Stomach (tissue), 8 donors: ENCODE measurements at regions not wholly inside any gene's neighbourhood (a gene's known extent, or its start where the extent isn't known, plus 50 kb on each side); places are given as distances from the start of the nearest gene placed in this dataset.
"Not testable (repeated sequence)": the region's sequence is repeated elsewhere in the genome, so short reads cannot be mapped to it uniquely, and the experiment has no call there.

Experiments
- DNase-seq, 2 donors: peaks; one replicate each; pipeline versions ENCODE4 v3.0.0 to v3.0.0-alpha.2; 2013 to 2019
- H3K27ac ChIP-seq, 5 donors: fragments of 200-600 bp in 4 of 5; sonication (generic) in 4 of 5; one replicate each; pipeline ENCODE4 v1.5.1; 2013 to 2019; ENCODE audit warnings: mild to moderate bottlenecking in 1 of 5, moderate library complexity in 1 of 5
- H3K27me3 ChIP-seq, 3 donors: fragments of 200-600 bp; sonication (generic); one replicate each; pipeline ENCODE4 v1.5.1; 2017 to 2019; ENCODE audit warnings: mixed run types in 1 of 3
- H3K36me3 ChIP-seq, 4 donors: fragments of 200-600 bp; sonication (generic); 1 replicate in 3 of 4; 2 replicates in 1 of 4; pipeline ENCODE4 v1.5.1; 2016 to 2019
- H3K4me1 ChIP-seq, 4 donors: fragments of 200-600 bp; sonication (generic); one replicate each; pipeline ENCODE4 v1.5.1; 2016 to 2019
- H3K4me3 ChIP-seq, 4 donors: fragments of 200-600 bp; sonication (generic) in 3 of 4; one replicate each; pipeline ENCODE4 v1.5.1; 2016 to 2019; ENCODE audit warnings: mild to moderate bottlenecking in 1 of 4
- H3K9me3 ChIP-seq, 4 donors: fragments of 200-600 bp; sonication (generic); one replicate each; pipeline ENCODE4 v1.5.1; 2016 to 2019
- EP300 ChIP-seq: sonication (generic); formaldehyde crosslinking; IDR thresholded peaks from one replicate; pipeline ENCODE4 v1.6.1; 2017; ENCODE audit warnings: antibody characterized with exemption
- POLR2A ChIP-seq, 4 donors: fragments of 450-650 bp; IDR thresholded peaks; one replicate each; pipeline ENCODE4 v1.6.1; 2016; ENCODE audit warnings: antibody characterized with exemption in 4 of 4, control low read depth in 2 of 4, mild to moderate bottlenecking in 1 of 4, moderate library complexity in 1 of 4
- POLR2AphosphoS5 ChIP-seq, 3 donors: sonication (generic); formaldehyde crosslinking; IDR thresholded peaks; one replicate each; pipeline ENCODE4 v1.6.1; 2016; ENCODE audit warnings: antibody characterized with exemption in 3 of 3
- WGBS, 5 donors: extraction: QIAGEN DNeasy Blood & Tissue Kit in 3 of 5; methylation state at CpG; one replicate each; pipeline versions ENCODE4 v1.1.5 to v1.1.7; 2013 to 2018; 5-methylcytosine and 5-hydroxymethylcytosine counted together
- intact Hi-C: fragments of 100-400 bp; cut with DNase I; formaldehyde crosslinking; loops from one replicate; pipeline ENCODE4 v1.15.1; 2023; ENCODE audit warnings: low total_unique reads
- TF ChIP-seq, protein P1 (sequence below), 7 experiments: fragments of 450-650 bp in 4 of 7; fragments of 200-600 bp in 3 of 7; sonication (generic) in 3 of 7; IDR thresholded peaks; one replicate each; pipeline ENCODE4 v1.5.1; 2016 to 2019; ENCODE audit warnings: antibody characterized with exemption in 7 of 7, control low read depth in 2 of 7, mild to moderate bottlenecking in 1 of 7
- donor health status: healthy with polysubstance abuse.
- donor health status: Bipolar disorder and iron deficiency.
- donor health status: healthy.

DNA sequence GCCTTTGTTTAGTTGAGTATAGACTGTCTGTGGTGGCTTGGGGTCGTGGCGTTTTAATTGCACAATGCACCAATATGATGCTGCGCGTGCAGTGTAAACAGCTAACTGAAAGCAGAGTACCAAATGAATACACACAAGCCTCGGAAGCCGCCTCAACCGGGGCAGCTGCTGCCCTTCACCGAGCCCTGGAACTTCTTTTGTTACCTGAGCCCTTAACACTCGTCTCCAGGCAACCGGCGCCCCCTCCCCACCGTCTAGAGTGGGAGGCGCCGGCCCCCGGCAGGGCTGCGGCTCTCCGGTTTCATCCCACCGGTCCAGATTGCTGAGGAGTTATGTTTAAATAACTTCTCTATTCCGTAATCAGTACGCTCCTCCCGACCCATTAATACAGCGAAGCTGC, 173.2 kb upstream of the TBL1X start:
- H3K27ac ChIP-seq: no peak overlapping the region
- H3K27me3 ChIP-seq: peaks cover 0 to 14% (median 0%) of the 10 kb centered on the region in 3 donors
- DNase-seq: peak in 1 of 2 donors; percentile 41
- intact Hi-C loops: no loop called here
- no peaks in the 10 kb centered on the region for H3K9me3 ChIP-seq
- peak overlapping the region in 2 of 4 donors; percentile 7 to 8 for H3K4me3 ChIP-seq
- 7 to 17% (median 12%) methylated on average over 15 to 22 of the region's 22 CpGs for WGBS, 5 donors
- no peaks in the 10 kb centered on the region for H3K36me3 ChIP-seq
- H3K4me1 ChIP-seq: peaks cover 0 to 5% (median 0%) of the 10 kb centered on the region in 4 donors
- TF ChIP-seq POLR2AphosphoS5 (IDR thresholded peaks at IDR 0.05) (no peak), EP300 (no peak), POLR2A (IDR thresholded peaks at IDR 0.05) (no peak)
- TF ChIP-seq, protein P1, sequence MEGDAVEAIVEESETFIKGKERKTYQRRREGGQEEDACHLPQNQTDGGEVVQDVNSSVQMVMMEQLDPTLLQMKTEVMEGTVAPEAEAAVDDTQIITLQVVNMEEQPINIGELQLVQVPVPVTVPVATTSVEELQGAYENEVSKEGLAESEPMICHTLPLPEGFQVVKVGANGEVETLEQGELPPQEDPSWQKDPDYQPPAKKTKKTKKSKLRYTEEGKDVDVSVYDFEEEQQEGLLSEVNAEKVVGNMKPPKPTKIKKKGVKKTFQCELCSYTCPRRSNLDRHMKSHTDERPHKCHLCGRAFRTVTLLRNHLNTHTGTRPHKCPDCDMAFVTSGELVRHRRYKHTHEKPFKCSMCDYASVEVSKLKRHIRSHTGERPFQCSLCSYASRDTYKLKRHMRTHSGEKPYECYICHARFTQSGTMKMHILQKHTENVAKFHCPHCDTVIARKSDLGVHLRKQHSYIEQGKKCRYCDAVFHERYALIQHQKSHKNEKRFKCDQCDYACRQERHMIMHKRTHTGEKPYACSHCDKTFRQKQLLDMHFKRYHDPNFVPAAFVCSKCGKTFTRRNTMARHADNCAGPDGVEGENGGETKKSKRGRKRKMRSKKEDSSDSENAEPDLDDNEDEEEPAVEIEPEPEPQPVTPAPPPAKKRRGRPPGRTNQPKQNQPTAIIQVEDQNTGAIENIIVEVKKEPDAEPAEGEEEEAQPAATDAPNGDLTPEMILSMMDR (IDR thresholded peaks at IDR 0.05): no peak

DNA sequence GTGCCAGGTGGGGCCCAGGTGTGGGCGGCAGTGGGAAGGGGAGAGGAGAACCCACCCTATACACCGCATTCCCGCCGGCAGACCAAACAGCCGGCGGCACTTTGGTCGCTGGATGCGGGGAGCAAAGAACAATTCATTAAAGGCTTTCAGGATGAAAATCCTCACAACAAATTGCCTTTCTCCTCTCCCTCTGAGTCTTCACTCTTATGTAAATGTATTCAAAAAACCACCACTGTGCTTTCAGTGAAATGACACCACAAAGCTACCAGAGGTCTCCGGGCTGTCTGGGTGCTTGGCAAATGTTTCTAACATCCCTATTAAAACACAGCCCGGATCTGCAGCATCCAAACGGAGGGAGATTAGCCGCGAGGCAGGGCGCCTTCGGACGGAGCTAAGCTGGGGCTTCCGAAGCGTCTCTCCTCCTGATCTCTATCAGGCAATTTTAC, 171.8 kb upstream of the TBL1X start:
- WGBS, 5 donors: 16 to 28% (median 20%) methylated on average over 18 of the region's 18 CpGs

DNA sequence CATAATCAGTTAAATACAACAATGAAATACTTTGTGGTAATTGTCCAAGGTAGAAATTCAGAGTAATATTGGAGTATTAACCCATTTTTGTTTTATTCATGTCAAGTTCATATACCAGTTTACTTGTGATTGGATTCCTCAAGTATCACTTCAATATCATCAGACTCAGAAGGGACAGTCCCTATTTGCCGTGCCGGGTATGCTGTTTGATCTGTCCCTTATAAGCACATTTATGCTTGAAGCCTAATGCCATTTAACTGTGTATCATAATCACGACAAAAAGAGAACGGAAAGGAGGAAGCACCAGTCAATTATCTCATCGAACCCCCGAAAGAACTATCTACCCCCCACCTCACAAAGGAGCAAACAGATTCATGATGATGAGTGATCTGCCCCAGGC, 171.0 kb upstream of the TBL1X start:
- 46 to 81% (median 68%) methylated on average over 6 of the region's 6 CpGs for WGBS, 5 donors
- peaks cover 0 to 14% (median 0%) of the 10 kb centered on the region in 3 donors for H3K27me3 ChIP-seq

More for the DNA sequence above, 171.8 kb upstream of the TBL1X start:
- no peaks in the 10 kb centered on the region for H3K9me3 ChIP-seq
- H3K36me3 ChIP-seq: no peaks in the 10 kb centered on the region
- H3K27me3 ChIP-seq: peaks cover 0 to 14% (median 0%) of the 10 kb centered on the region in 3 donors
- H3K4me1 ChIP-seq: peaks cover 0 to 5% (median 0%) of the 10 kb centered on the region in 4 donors
- no peak for TF ChIP-seq POLR2A (IDR thresholded peaks at IDR 0.05)
- no peak for TF ChIP-seq EP300
- TF ChIP-seq POLR2AphosphoS5 (IDR thresholded peaks at IDR 0.05): no peak
- TF ChIP-seq, protein P1 (IDR thresholded peaks at IDR 0.05): no peak
- no peak overlapping the region for H3K27ac ChIP-seq
- H3K4me3 ChIP-seq: no peak overlapping the region
- DNase-seq: no peak
- intact Hi-C loops: no loop called here

DNA sequence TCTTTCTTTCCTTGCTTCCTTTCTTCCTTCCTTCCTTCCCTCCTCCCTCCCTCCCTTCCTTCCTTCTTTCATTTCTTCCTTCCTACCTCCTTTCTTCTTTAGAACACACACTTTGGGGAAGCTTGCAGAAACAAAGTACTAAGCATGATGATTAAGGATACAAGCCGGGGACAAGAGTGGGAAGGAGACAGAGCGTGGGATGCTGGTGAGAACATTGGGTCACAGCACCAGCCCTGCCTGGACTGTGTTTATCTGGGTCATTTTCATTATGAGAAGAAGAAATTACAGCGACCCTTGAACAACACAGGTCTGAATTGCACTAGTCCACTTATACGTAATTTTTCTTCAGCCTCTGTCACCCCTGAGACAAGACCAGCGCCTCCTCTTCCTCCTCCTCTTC, 169.3 kb upstream of the TBL1X start:
- H3K36me3 ChIP-seq: no peaks in the 10 kb centered on the region
- intact Hi-C loops: no loop called here
- no peak overlapping the region for H3K27ac ChIP-seq
- no peak overlapping the region for H3K4me3 ChIP-seq
- DNase-seq: no peak
- peaks cover 0 to 5% (median 0%) of the 10 kb centered on the region in 4 donors for H3K4me1 ChIP-seq
- H3K27me3 ChIP-seq: peaks cover 0 to 14% (median 0%) of the 10 kb centered on the region in 3 donors
- no peak for TF ChIP-seq POLR2AphosphoS5 (IDR thresholded peaks at IDR 0.05)
- TF ChIP-seq EP300: no peak
- no peak for TF ChIP-seq POLR2A (IDR thresholded peaks at IDR 0.05)
- WGBS, 5 donors: 85 to 94% (median 90%) methylated on average over 5 of the region's 5 CpGs
- no peaks in the 10 kb centered on the region for H3K9me3 ChIP-seq

More for the DNA sequence above, 171.0 kb upstream of the TBL1X start:
- H3K27ac ChIP-seq: no peak overlapping the region
- H3K36me3 ChIP-seq: no peaks in the 10 kb centered on the region
- no peak overlapping the region for H3K4me3 ChIP-seq
- TF ChIP-seq POLR2AphosphoS5 (IDR thresholded peaks at IDR 0.05) (no peak), EP300 (no peak), POLR2A (IDR thresholded peaks at IDR 0.05) (no peak)
- TF ChIP-seq, protein P1 (IDR thresholded peaks at IDR 0.05): no peak
- H3K9me3 ChIP-seq: no peaks in the 10 kb centered on the region
- peaks cover 0 to 5% (median 0%) of the 10 kb centered on the region in 4 donors for H3K4me1 ChIP-seq
- DNase-seq: no peak
- intact Hi-C loops: no loop called here

DNA sequence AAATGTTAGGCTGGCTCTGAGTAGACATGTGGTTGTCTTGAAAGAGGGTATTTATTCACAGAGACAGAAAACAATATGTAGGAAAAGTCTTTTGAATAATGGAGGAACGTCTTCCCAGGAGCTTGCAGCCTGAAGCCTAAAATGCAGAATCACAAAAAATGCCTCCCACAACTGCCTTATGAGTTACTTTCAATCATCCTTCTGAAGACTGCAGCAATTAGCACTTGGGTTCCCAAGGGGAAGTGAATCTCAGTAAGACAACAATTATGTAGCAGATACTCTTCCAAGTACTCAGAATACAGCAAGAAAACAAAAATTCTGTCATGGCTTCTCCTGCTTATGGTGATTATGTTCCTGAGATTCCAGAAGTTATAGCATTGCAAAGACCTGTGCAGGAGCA, 166.6 kb upstream of the TBL1X start:
- Histone ChIP-seq H3K4me1 (no peaks in the 10 kb centered on the region), H3K9me3 (no peaks in the 10 kb centered on the region), H3K4me3 (no peak overlapping the region), H3K27me3 (peaks cover 0 to 1% (median 0%) of the 10 kb centered on the region in 3 donors), H3K27ac (no peak overlapping the region), H3K36me3 (no peaks in the 10 kb centered on the region)
- no peak for DNase-seq
- TF ChIP-seq, protein P1 (IDR thresholded peaks at IDR 0.05): no peak
- TF ChIP-seq POLR2A (IDR thresholded peaks at IDR 0.05): no peak
- TF ChIP-seq POLR2AphosphoS5 (IDR thresholded peaks at IDR 0.05): no peak
- TF ChIP-seq EP300: no peak
- intact Hi-C loops: no loop called here
- 39 to 82% (median 74%) methylated on average over 1 of the region's 1 CpG for WGBS, 5 donors

DNA sequence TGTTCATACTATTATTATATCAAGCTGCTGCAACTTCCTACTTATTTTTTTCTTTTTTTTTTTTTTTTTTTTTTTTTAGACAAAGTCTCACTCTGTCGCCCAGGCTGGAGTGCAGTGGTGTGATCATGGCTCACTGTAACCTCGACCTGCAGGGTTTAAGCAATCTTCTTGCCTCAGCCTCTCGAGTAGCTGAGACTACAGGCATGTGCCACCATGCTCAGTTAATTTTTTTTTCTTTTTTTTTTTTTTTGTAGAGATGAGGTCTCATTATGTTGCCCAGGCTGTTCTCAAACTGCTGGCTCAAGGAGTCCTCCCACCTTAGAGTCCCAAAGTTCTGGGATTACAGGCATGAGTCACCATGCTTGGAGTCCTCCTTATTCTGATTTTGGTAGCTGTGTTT, 165.2 kb upstream of the TBL1X start:
- DNase-seq: not testable (repeated sequence)
- 62 to 78% (median 68%) methylated on average over 3 of the region's 3 CpGs for WGBS, 5 donors

More for the DNA sequence above, 165.2 kb upstream of the TBL1X start:
- H3K9me3 ChIP-seq, H3K4me1 ChIP-seq, H3K27ac ChIP-seq, H3K36me3 ChIP-seq, H3K27me3 ChIP-seq, H3K4me3 ChIP-seq, intact Hi-C loops: not testable (repeated sequence)
